ENCODE measurements at regions not wholly inside any gene's neighbourhood (a gene's known extent, or its start where the extent isn't known, plus 50 kb on each side); places are given as distances from the start of the nearest gene placed in this dataset.

DNA sequence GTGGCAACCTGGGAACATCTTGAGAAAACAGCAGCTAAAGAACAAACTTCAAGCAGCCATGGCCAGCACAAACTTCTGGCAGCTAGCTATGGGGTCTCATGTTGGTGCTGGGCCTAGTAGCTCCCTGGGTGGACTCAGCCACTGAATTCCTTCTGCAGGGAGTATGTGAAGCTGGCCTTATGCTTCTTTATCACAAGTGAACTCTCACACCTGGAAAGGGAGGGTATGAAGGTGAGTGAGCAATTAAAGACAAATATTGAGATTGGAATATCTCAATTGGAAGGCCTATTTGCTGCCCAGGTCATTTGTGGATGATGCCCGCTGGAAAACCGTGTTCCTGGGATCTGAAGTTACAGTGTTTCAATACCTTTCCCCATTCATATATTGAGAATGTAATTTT lies 153.3 kb upstream of the RPS6KA3 start:
- in situ Hi-C loops (cut with HindIII; ENCODE audit: low sequenced_read_pairs): no loop called here
- H3K4me3 ChIP-seq (ENCODE audit: low read depth, low read length): no peak overlapping the region
- TF ChIP-seq, protein P1, sequence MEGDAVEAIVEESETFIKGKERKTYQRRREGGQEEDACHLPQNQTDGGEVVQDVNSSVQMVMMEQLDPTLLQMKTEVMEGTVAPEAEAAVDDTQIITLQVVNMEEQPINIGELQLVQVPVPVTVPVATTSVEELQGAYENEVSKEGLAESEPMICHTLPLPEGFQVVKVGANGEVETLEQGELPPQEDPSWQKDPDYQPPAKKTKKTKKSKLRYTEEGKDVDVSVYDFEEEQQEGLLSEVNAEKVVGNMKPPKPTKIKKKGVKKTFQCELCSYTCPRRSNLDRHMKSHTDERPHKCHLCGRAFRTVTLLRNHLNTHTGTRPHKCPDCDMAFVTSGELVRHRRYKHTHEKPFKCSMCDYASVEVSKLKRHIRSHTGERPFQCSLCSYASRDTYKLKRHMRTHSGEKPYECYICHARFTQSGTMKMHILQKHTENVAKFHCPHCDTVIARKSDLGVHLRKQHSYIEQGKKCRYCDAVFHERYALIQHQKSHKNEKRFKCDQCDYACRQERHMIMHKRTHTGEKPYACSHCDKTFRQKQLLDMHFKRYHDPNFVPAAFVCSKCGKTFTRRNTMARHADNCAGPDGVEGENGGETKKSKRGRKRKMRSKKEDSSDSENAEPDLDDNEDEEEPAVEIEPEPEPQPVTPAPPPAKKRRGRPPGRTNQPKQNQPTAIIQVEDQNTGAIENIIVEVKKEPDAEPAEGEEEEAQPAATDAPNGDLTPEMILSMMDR (IDR thresholded peaks at IDR 0.05; ENCODE audit: low read depth, low read length, missing control alignments): no peak
- no peak for DNase-seq (ENCODE audit: low read depth)

DNA sequence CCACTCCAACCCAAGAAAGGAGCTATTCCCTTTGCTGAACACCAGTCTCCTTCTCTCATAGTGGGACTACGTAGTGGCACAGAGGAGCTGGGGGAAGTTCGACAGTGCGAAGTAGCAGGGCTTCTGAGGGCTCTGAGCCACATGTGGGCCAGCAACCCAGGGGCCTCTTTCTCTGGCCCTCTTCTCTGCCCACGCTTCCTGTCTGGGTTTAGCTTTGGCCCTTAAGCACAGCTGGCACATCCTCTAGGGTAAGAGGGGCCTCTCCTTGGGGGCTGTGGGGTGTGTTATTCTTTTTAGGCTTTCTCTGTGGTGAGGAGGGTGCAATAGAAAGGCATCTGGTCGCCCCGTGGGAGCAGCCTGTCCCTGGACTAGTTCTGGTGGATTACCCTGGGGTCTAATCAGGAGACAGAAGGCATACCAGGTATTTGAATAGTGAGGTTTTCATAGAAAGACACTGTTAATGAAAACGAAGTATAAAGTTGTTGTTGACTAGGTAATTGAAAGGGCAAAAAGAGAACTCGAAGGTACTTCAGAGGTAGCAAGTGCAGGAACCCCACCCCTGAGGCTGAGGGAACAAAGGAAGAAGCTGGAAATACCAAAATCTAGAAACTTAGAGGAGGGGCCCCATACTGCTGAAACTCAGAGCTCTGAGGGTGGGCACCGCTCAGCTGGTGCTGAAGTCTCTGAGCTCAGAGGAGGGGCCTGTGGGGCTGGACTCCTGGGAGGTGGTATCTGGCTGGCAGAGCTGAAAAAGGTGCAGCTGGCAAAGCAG lies 151.9 kb upstream of the RPS6KA3 start:
- DNase-seq (ENCODE audit: low read depth): no peak
- TF ChIP-seq, protein P1 (IDR thresholded peaks at IDR 0.05; ENCODE audit: low read depth, low read length, missing control alignments): no peak
- no peak overlapping the region for H3K4me3 ChIP-seq (ENCODE audit: low read depth, low read length)
- in situ Hi-C loops (cut with HindIII; ENCODE audit: low sequenced_read_pairs): no loop called here

DNA sequence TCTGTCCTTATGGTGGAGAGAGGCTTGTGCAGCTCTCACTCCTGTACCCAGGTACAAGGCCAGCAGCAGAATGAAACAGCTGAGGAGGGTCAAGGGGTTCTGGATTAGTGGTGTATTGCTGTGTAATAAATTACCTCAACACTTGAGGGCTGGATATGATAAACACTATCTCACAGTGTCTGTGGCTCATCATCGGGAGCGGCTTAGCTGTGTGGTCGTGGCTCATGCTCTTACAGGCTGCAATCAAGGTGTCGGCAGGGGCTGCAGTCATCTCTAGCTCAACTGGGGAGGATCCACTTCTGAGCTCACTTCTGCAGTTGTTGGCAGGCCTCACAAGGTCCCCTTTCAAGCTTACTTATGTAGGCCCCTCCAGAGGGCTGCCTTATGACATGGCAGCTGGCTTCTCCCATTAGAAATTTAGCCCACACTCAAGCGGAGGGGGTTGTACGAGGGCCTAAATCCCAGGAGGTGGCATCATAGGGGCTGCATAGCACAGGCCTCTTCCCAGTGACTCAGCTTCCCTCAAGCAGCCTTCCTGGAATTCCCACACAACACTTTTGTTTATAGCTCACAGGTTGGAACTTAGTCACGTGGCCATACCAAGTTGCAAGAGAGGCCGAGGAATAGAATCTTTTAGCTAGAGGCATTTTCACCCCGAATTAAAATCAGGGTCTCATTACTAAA lies 148.2 kb upstream of the RPS6KA3 start:
- DNase-seq (ENCODE audit: low read depth): no peak
- H3K4me3 ChIP-seq (ENCODE audit: low read depth, low read length): no peak overlapping the region
- TF ChIP-seq, protein P1 (IDR thresholded peaks at IDR 0.05; ENCODE audit: low read depth, low read length, missing control alignments): no peak
- in situ Hi-C loops (cut with HindIII; ENCODE audit: low sequenced_read_pairs): no loop called here

DNA sequence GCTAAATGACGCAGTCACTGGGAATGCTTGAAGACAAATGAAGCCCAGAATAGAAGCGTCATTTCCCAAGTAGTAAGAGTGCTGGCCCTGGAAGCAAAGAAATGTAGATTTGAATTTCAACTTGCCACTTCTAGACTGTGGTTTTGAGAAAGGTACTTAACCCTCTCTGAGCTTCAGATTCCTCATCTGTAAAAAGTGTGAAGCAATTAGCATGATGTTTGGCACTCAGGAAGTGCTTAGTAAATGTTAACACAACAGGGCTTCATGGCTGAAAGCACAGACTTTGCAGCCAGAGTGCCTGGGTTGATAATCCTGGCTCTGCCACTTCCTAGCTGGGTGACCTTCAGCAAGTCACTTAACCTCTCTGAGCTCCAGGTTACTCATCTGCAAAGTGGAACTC lies 147.4 kb upstream of the RPS6KA3 start:
- TF ChIP-seq, protein P1 (IDR thresholded peaks at IDR 0.05; ENCODE audit: low read depth, low read length, missing control alignments): no peak
- no peak for DNase-seq (ENCODE audit: low read depth)
- H3K4me3 ChIP-seq (ENCODE audit: low read depth, low read length): no peak overlapping the region
- in situ Hi-C loops (cut with HindIII; ENCODE audit: low sequenced_read_pairs): no loop called here

DNA sequence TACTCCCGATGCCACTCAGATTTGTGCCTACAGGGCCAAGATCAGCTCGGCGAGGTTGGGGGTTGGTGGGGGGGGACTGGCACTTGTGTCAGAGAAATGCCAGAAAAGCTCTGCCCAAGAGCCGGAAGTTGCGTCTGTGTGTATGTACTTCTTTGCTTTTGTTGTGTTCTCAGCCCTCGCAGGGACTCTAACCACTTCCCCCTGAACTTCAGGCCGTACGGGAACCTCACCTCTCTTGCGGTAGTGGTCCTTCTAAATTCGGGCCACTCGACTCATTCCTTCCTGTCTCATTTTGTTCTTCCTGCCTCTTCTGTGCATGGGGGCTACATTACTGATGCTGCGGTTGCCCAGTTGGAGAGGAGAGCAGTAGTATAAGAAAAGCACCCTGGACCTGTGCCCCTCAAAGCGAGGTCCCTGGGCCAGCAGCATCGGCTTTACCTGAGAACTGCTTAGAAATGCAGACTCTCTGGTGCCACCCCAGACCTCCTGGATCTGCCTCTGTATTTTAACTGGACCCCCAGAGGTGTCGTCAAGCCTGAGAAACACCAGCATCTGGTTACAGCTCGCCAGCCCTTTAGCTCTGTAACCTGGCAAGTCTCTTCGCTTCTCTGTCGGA lies 146.3 kb upstream of the RPS6KA3 start:
- H3K4me3 ChIP-seq (ENCODE audit: low read depth, low read length): no peak overlapping the region
- DNase-seq (ENCODE audit: low read depth): no peak
- in situ Hi-C loops (cut with HindIII; ENCODE audit: low sequenced_read_pairs): no loop called here
- TF ChIP-seq, protein P1 (IDR thresholded peaks at IDR 0.05; ENCODE audit: low read depth, low read length, missing control alignments): no peak

DNA sequence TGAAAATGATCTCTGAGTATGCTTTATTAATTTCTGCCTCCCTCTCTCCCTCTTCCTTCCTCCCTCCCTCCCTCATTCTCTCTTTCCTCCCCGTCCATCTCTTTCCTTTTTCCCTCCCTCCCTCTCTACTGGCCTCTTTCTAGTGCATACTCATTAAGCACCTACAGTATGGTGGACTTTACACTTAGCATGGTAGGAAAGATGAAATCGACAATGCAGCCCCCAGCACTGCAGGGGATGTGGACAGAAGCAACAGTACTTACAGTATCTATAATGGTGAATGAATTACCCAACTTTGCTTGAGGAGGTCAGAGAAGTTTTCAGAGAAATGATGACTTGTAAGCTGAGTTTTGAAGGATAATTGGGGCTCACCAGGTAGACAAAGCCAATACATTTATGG lies 143.8 kb upstream of the RPS6KA3 start:
- H3K4me3 ChIP-seq (ENCODE audit: low read depth, low read length): no peak overlapping the region
- in situ Hi-C loops (cut with HindIII; ENCODE audit: low sequenced_read_pairs): no loop called here
- no peak for DNase-seq (ENCODE audit: low read depth)
- TF ChIP-seq, protein P1 (IDR thresholded peaks at IDR 0.05; ENCODE audit: low read depth, low read length, missing control alignments): no peak

Measured in astrocyte of the cerebellum (primary cell).